GM23338 (cell line): ENCODE measurements at regions not wholly inside any gene's neighbourhood (a gene's known extent, or its start where the extent isn't known, plus 50 kb on each side); places are given as distances from the start of the nearest gene placed in this dataset.

Experiments used
- CREB1 ChIP-seq: fragments of 250-450 bp; sonication (Bioruptor Pico); IDR thresholded peaks from 2 replicates; pipeline ENCODE4 v1.5.0; 2020; ENCODE audit warnings: low read depth, mild to moderate bottlenecking, moderate library complexity
- POLR2AphosphoS5 ChIP-seq: IDR thresholded peaks from 2 replicates; pipeline ENCODE4 v1.6.1; 2016; ENCODE audit warnings: antibody characterized with exemption, low read depth
- TF ChIP-seq, protein P1 (sequence below): IDR thresholded peaks from 2 replicates; pipeline ENCODE4 v1.6.1; 2016; ENCODE audit warnings: antibody characterized with exemption
- TF ChIP-seq, protein P2 (sequence below), 2 experiments: fragments of 200-600 bp in 1 of 2; sonication (generic) in 1 of 2; conservative IDR thresholded peaks; 2 replicates each; pipeline versions ENCODE4 v1.5.1 to v1.6.1; 2016 to 2017; ENCODE audit warnings: antibody characterized with exemption in 2 of 2, low read depth in 2 of 2, mild to moderate bottlenecking in 2 of 2, moderate library complexity in 1 of 2
- TF ChIP-seq, protein P3 (sequence below): IDR thresholded peaks from one replicate; pipeline ENCODE4 v1.6.1; 2018; ENCODE audit warnings: antibody characterized with exemption; ENCODE audit not compliant: unreplicated experiment

DNA sequence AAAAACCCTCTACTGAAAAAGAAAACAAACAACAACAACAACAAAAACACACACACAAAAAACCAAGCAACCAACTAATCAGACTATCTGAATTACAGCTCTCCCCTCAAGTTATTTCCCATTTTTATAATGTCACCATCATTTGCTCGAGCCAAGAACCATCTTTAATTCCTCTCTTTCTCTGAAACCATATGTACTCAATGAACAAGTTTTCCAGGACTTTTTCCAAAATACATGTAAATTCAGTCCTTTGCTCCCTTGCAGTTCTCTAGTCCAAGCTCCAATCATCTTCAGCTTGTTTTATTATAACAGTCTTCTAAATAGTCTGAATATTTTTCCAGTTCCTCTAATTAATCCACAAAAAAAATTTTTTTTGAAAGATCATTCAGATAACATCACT is 506.0 kb downstream of the NXPH1 start:
- TF ChIP-seq, protein P1, sequence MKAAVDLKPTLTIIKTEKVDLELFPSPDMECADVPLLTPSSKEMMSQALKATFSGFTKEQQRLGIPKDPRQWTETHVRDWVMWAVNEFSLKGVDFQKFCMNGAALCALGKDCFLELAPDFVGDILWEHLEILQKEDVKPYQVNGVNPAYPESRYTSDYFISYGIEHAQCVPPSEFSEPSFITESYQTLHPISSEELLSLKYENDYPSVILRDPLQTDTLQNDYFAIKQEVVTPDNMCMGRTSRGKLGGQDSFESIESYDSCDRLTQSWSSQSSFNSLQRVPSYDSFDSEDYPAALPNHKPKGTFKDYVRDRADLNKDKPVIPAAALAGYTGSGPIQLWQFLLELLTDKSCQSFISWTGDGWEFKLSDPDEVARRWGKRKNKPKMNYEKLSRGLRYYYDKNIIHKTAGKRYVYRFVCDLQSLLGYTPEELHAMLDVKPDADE: no peak
- no peak for TF ChIP-seq CREB1
- TF ChIP-seq, protein P2, sequence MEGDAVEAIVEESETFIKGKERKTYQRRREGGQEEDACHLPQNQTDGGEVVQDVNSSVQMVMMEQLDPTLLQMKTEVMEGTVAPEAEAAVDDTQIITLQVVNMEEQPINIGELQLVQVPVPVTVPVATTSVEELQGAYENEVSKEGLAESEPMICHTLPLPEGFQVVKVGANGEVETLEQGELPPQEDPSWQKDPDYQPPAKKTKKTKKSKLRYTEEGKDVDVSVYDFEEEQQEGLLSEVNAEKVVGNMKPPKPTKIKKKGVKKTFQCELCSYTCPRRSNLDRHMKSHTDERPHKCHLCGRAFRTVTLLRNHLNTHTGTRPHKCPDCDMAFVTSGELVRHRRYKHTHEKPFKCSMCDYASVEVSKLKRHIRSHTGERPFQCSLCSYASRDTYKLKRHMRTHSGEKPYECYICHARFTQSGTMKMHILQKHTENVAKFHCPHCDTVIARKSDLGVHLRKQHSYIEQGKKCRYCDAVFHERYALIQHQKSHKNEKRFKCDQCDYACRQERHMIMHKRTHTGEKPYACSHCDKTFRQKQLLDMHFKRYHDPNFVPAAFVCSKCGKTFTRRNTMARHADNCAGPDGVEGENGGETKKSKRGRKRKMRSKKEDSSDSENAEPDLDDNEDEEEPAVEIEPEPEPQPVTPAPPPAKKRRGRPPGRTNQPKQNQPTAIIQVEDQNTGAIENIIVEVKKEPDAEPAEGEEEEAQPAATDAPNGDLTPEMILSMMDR (conservative IDR thresholded peaks at IDR 0.05; ENCODE audit: low read depth in 2 of 2): no peak
- TF ChIP-seq, protein P3, sequence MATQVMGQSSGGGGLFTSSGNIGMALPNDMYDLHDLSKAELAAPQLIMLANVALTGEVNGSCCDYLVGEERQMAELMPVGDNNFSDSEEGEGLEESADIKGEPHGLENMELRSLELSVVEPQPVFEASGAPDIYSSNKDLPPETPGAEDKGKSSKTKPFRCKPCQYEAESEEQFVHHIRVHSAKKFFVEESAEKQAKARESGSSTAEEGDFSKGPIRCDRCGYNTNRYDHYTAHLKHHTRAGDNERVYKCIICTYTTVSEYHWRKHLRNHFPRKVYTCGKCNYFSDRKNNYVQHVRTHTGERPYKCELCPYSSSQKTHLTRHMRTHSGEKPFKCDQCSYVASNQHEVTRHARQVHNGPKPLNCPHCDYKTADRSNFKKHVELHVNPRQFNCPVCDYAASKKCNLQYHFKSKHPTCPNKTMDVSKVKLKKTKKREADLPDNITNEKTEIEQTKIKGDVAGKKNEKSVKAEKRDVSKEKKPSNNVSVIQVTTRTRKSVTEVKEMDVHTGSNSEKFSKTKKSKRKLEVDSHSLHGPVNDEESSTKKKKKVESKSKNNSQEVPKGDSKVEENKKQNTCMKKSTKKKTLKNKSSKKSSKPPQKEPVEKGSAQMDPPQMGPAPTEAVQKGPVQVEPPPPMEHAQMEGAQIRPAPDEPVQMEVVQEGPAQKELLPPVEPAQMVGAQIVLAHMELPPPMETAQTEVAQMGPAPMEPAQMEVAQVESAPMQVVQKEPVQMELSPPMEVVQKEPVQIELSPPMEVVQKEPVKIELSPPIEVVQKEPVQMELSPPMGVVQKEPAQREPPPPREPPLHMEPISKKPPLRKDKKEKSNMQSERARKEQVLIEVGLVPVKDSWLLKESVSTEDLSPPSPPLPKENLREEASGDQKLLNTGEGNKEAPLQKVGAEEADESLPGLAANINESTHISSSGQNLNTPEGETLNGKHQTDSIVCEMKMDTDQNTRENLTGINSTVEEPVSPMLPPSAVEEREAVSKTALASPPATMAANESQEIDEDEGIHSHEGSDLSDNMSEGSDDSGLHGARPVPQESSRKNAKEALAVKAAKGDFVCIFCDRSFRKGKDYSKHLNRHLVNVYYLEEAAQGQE: no peak
- TF ChIP-seq POLR2AphosphoS5: no peak
